Stimulated activated naive CD8-positive, alpha-beta T cell treated with anti-CD3 and anti-CD28 coated beads, Interleukin-15, amount 100 ng/mL, for 72 hours (primary cell): ENCODE measurements at regions not wholly inside any gene's neighbourhood (a gene's known extent, or its start where the extent isn't known, plus 50 kb on each side); places are given as distances from the start of the nearest gene placed in this dataset.

Source experiments
- ATAC-seq: fragments of 150-1000 bp; cut with Tn5 transposase; 2 replicates; pipeline ENCODE4 v1.10.0; 2021; ENCODE audit warnings: mild to moderate bottlenecking, moderate library complexity
- DNase-seq, 2 donors: peaks; one replicate each; pipeline ENCODE4 v3.0.0; 2021 to 2022
- H3K27ac Mint-ChIP-seq, 2 donors: one replicate each; pipeline ENCODE4 v1.8.0; 2022; ENCODE audit warnings: mild to moderate bottlenecking in 2 of 2, mixed read lengths in 2 of 2, moderate library complexity in 2 of 2
- H3K27me3 Mint-ChIP-seq: one replicate; pipeline ENCODE4 v1.8.0; 2022; ENCODE audit warnings: mixed read lengths
- H3K4me1 Mint-ChIP-seq: one replicate; pipeline ENCODE4 v1.8.0; 2022; ENCODE audit warnings: mild to moderate bottlenecking, mixed read lengths
- H3K4me3 Mint-ChIP-seq, 2 donors: one replicate each; pipeline ENCODE4 v1.8.0; 2022; ENCODE audit warnings: mild to moderate bottlenecking in 2 of 2, mixed read lengths in 2 of 2, moderate library complexity in 1 of 2
- H3K9me3 Mint-ChIP-seq, 2 donors: one replicate each; pipeline ENCODE4 v1.8.0; 2022; ENCODE audit warnings: mixed read lengths in 2 of 2

DNA sequence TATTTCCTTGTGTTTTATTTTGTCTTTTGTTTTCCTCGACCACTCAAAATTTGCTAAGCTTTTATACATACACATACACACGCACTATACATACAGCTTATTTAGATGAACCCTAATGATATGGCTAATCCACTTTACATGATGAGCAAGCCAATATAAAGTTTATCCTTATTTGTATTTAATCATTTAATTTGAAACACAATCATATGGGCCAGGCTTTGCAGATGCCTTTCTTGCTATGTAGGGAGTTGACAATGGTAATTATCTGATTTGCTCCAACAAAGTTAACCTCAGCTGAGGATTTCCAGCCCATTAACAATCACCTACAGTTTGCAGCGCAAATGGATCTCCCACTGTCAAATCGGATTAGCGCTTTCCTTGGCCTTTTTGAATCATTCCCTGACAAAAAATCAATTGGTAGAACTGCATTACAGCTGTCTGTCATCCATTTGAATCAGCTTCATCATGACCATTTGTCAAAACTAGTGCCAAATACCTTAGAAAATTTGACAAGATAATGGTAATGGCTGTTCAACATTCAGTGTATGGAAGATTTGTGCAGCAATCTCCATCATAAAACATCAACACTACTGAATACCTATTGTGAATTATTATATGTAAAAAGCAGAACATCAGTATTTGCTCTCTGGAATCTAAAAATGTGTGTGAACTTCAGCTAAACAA, 352.6 kb downstream of the MRPL39 start:
- Mint-ChIP-seq H3K9me3 (no peaks in the 10 kb centered on the region), H3K27me3 (no peaks in the 10 kb centered on the region), H3K27ac (no peak overlapping the region), H3K4me3 (no peak overlapping the region), H3K4me1 (no peaks in the 10 kb centered on the region)
- ATAC-seq (no peak), DNase-seq (no peak)

DNA sequence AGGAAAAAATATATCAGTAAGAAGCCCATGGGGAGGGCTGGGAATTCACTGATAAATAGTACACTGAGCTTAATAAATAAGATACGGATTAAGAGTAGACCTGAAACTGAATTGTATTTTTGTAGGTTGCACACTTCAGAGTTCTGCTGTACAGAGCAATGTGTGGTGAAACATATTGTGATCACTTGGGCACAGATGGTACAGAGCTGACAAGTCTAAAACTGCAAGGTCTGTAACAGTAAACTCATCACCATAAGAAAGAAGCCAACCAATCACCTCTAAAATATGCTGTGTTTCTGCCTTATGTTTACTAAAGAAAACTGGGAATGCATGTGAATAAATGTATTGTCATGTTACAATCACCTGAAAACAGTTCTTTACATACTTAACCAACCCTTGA, 360.7 kb downstream of the MRPL39 start:
- H3K27me3 Mint-ChIP-seq, result no peaks in the 10 kb centered on the region
- no peaks in the 10 kb centered on the region for H3K9me3 Mint-ChIP-seq
- H3K4me1 Mint-ChIP-seq, result no peaks in the 10 kb centered on the region
- H3K27ac Mint-ChIP-seq, result no peak overlapping the region
- ATAC-seq (no peak), DNase-seq (no peak)
- H3K4me3 Mint-ChIP-seq, result no peak overlapping the region

DNA sequence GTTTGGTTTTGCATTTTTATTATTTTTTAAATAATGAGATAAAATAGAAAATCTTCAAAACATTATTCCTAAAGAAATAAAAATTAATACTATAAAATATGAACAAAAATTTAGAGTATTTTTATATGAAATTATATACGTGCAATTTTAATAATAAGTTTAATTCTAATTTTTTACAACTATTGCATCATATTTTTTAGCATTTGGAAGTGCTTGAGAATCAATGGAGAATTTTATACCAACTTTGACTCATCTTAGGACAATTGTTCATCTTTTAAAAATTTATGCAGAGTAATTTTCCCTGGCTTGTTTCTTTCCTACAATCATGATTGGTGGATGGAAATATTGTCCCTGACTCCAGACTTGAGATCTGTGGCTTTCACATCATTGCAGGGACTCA, 362.5 kb downstream of the MRPL39 start:
- no peaks in the 10 kb centered on the region for H3K27me3 Mint-ChIP-seq
- H3K27ac Mint-ChIP-seq, result no peak overlapping the region
- no peak for DNase-seq
- H3K9me3 Mint-ChIP-seq, result no peaks in the 10 kb centered on the region
- no peak for ATAC-seq
- H3K4me1 Mint-ChIP-seq, result no peaks in the 10 kb centered on the region
- no peak overlapping the region for H3K4me3 Mint-ChIP-seq

DNA sequence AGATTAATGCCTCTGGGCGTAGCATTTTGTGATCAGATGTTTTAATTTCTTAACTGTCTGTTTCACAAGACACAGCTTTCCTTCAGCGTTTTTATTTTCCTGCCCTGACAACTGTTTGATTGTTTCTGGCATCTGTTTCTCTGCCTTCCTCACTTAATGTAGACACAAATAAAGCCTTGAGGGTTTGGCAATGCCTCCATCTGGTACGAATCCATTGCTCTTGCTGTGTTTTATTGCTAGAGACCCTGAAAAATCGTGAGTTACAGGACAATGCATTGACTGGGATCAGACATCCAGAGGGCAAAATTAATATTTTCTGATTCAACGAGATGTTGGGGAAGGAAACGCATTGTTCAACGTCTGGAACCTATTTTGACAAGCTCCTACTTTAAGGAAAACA, 363.5 kb downstream of the MRPL39 start:
- no peak overlapping the region for H3K4me3 Mint-ChIP-seq
- H3K27me3 Mint-ChIP-seq, result no peaks in the 10 kb centered on the region
- no peak overlapping the region for H3K27ac Mint-ChIP-seq
- no peak for DNase-seq
- no peaks in the 10 kb centered on the region for H3K9me3 Mint-ChIP-seq
- ATAC-seq, result no peak
- no peaks in the 10 kb centered on the region for H3K4me1 Mint-ChIP-seq

DNA sequence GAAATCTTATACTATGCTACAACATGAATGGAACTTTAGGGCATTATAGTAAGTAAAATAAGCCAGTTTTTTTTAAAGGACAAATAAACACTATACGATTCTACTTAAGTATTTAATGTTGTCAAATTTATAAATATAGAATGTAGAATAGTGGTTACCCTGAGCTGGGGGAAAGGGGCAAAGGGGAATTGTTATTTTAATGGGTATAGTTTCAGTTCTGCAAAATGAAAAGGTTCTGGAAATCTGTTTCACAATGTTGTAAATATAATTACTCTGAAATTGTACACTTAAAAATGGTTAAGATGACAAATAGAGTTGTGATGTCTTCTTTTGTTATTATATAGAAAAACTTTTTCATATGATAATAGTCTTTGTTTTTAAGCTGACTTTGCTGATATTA, 366.3 kb downstream of the MRPL39 start:
- ATAC-seq (no peak), DNase-seq (no peak)
- Mint-ChIP-seq H3K4me3 (no peak overlapping the region), H3K27me3 (no peaks in the 10 kb centered on the region), H3K27ac (no peak overlapping the region), H3K4me1 (no peaks in the 10 kb centered on the region), H3K9me3 (peaks cover 8 to 19% of the 10 kb centered on the region in 2 donors)

DNA sequence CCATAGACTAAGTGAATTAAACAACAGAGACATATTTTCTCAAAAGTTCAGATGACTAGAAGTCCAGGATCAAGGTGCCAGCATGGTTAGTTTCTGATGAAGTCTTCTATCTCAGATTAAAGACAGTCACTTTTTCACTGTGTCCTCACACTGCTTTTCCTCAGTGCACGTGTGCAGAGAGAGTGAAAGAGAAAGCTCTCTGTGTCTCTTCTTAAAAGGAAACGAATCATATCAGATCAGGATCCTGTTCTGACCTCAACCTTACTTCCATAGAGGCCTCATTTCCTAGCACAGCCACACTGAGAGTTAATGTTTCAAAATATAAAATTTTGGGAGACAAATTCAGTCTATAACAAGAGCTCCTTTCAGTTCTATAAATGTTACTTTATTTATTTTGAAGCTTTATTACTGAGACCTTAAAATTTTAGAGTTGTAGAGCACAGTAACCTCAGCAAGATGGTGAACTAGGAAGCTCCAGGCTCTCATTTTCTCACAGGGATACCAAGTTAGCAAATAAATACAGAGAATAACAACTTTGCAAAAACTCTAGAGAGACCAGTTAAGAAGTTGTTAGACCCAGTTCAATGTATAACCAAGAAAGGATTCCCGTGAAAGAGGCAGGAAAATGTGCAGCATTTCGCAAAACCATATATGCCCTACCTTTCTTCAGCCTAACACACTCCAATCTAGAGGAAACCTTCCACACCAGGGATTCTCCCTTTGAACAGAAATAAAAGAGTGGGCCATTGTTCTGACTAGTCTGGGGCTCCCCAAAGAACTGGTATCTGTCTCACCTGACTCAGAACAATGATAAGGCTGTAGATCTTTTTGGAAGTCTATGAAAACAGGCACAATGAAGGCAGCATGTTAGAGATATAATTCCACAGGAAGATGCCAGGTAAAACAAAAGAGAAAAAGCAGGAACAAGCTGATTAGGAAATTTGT, 372.2 kb downstream of the MRPL39 start:
- no peak for DNase-seq
- Mint-ChIP-seq H3K4me3 (no peak overlapping the region), H3K27me3 (no peaks in the 10 kb centered on the region), H3K9me3 (peaks cover 13 to 27% of the 10 kb centered on the region in 2 donors), H3K4me1 (no peaks in the 10 kb centered on the region), H3K27ac (no peak overlapping the region)
- no peak for ATAC-seq

DNA sequence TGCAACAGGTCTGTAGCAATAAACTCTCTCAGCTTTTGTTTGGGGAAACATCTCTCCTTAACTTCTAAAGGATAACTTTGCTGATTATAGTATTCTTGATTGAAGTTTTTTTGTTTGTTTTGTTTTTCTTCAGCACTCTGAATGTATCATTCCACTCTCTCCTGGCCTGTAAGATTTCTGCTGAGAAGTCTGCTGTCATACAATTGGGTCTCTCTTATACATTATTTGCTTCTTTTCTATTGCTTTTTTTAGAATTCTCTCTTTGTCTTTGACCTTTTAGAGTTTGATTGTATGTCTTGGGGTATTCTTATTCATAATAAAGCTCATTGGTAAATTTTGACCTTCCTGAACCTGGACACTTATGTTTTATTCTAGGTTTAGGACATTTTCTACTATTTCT, 386.3 kb downstream of the MRPL39 start:
- no peak overlapping the region for H3K27ac Mint-ChIP-seq
- no peaks in the 10 kb centered on the region for H3K4me1 Mint-ChIP-seq
- peaks cover 12 to 28% of the 10 kb centered on the region in 2 donors for H3K9me3 Mint-ChIP-seq
- no peaks in the 10 kb centered on the region for H3K27me3 Mint-ChIP-seq
- H3K4me3 Mint-ChIP-seq, result no peak overlapping the region
- ATAC-seq, result no peak
- DNase-seq, result no peak

DNA sequence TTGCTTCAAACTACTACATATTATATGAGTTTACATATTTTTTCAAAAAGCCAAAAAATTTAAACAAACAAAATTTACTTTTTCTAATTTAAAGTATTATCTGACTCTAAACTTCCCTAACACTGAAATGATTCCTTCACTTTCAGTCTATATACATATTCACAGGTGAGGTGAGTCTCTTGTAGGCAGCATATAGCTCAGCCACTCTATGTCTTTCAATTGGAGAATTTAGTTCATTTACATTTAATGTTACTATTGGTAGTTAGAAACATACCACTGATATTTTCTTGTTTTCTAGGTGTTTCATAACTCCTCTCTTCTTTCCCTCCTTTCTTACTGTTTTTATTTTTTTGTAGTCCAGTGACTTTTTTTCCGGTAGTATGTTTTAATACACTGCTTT, 387.1 kb downstream of the MRPL39 start:
- no peak overlapping the region for H3K27ac Mint-ChIP-seq
- H3K4me3 Mint-ChIP-seq, result no peak overlapping the region
- no peaks in the 10 kb centered on the region for H3K4me1 Mint-ChIP-seq
- no peak for DNase-seq
- no peaks in the 10 kb centered on the region for H3K27me3 Mint-ChIP-seq
- peaks cover 12 to 28% of the 10 kb centered on the region in 2 donors for H3K9me3 Mint-ChIP-seq
- no peak for ATAC-seq

DNA sequence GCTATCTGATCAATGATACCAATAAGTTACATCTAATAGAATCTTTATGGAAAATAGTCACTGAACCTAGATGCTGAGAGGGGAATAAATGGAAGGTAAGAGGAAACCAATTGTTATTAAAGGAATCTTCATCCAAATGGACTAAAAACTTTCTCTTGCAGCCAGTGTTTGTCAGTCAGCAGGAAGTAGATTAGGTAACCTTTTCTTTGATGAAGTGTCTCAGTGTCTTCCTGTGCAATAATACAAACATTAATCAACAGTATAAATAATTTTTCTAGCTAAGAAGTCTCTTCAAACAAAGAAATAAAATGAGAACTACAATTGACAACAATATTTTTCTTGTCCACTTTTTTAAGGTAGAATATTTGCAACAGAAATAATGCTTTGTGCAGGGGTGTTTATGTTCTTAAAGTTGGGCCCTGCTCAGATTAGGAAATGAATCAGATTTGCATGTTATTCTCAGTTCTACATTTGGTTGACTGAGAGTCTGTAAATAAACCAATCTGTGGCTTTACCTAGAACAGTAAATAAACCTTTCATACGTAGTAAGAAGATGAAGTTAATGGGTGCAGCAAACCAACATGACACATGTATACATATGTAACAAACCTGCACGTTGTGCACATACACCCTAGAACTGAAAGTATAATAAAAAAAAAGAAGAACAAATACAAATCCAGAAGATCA, 391.4 kb downstream of the MRPL39 start:
- no peaks in the 10 kb centered on the region for H3K4me1 Mint-ChIP-seq
- H3K9me3 Mint-ChIP-seq, result peaks cover 6 to 8% of the 10 kb centered on the region in 2 donors
- no peak overlapping the region for H3K4me3 Mint-ChIP-seq
- DNase-seq, result no peak
- no peak for ATAC-seq
- no peaks in the 10 kb centered on the region for H3K27me3 Mint-ChIP-seq
- no peak overlapping the region for H3K27ac Mint-ChIP-seq

DNA sequence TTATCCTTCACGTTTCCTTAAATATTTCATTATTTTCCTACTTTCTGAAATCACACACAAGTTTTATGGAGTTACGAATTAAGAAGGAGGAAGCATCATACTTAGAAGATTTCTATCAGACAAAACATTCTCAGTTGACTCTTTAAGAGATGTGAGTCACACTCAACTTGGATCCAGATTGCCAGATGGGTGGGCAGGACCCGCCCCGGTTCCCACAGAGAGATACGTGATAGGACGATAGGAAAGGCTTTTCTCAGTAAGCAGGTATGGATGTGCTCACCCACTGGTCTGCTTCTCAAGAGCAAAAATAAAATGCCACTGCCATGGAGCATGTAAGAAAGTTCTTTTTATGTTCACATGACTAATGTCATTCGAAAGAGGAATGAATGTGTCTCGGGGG, 392.6 kb downstream of the MRPL39 start:
- ATAC-seq (no peak), DNase-seq (no peak)
- Mint-ChIP-seq H3K9me3 (peaks cover 0 to 5% of the 10 kb centered on the region in 2 donors), H3K27me3 (no peaks in the 10 kb centered on the region), H3K27ac (no peak overlapping the region), H3K4me3 (no peak overlapping the region), H3K4me1 (no peaks in the 10 kb centered on the region)

DNA sequence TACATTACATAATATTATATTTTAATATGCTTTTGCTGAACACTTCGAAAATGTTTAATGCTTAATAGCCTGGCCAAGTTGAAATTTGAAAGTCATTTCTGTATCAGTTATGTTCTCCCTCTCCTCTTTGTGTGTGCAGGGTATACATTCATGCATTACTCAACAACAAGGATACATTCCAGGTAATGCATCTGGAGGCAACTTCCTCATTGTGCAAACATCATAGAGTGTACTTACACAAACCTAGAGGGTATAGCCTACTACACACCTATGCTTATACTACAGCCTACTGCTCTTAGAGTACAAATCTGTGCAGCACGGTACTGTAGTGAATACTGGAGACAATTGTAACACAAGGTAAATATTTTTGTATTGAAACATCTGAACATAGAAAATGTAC, 407.3 kb downstream of the MRPL39 start:
- DNase-seq (no peak), ATAC-seq (no peak)
- Mint-ChIP-seq H3K9me3 (peaks cover 0 to 4% of the 10 kb centered on the region in 2 donors), H3K27ac (no peak overlapping the region), H3K27me3 (no peaks in the 10 kb centered on the region), H3K4me3 (no peak overlapping the region), H3K4me1 (no peaks in the 10 kb centered on the region)

DNA sequence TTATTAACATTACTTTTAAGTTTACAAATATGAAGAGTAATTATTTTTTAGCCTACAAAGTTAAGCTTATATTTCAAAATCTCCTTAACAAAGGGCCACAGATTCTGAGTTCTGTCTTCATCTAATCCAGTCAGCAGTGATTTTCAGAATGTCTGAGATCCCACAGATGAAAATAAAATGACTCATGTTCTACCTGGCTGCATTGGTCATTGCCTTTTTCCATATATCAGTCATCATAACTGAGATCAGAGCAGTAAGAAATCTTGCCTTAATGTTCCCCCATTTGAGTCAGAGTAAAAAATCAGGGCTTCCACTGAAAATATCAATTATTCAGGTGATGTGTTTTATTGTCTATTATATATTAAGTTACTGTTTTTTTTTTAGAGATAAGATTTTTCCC, 416.1 kb downstream of the MRPL39 start:
- Mint-ChIP-seq H3K27ac (no peak overlapping the region), H3K4me3 (no peak overlapping the region), H3K27me3 (no peaks in the 10 kb centered on the region), H3K9me3 (no peaks in the 10 kb centered on the region), H3K4me1 (no peaks in the 10 kb centered on the region)
- ATAC-seq (no peak), DNase-seq (no peak)

DNA sequence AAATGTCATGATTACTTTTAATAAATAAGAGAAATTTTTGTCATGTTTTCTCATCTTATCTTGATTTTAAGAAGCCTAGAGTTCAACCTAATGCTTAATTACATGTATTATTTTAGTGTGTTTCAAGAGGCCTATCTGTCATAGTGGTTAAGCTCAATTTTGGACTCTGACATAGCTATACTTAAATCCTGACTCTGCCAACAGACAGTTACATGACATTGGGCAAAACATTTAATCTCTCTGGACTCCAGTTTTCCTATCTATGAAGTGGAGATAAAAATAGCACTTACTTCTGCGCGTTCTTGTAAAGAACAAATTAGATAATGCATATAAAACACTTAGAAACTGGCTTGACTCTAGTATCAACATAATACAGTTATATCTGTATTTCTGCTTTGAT, 417.8 kb downstream of the MRPL39 start:
- Mint-ChIP-seq H3K4me1 (no peaks in the 10 kb centered on the region), H3K9me3 (no peaks in the 10 kb centered on the region), H3K27ac (no peak overlapping the region), H3K4me3 (no peak overlapping the region), H3K27me3 (no peaks in the 10 kb centered on the region)
- DNase-seq (no peak), ATAC-seq (no peak)

DNA sequence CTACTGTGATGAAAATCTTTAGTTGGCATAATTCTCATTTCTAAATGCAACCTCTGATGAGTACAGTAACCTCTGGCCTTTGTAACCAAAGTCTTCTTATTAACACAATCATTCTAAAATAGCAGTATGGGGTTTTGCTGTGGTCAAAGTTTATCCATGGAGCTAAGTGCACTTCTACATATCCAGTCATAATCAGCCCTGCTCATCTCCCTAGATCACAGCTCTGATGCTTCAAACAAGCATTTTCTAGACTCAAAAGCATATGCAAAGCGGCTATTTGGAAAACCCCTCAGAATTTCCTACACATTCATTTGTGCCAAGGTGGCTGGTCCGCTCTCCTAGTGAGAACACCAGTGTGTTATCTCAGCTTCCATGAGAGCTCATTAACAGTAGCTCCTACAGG, 418.6 kb downstream of the MRPL39 start:
- Mint-ChIP-seq H3K27me3 (no peaks in the 10 kb centered on the region), H3K4me3 (no peak overlapping the region)

DNA sequence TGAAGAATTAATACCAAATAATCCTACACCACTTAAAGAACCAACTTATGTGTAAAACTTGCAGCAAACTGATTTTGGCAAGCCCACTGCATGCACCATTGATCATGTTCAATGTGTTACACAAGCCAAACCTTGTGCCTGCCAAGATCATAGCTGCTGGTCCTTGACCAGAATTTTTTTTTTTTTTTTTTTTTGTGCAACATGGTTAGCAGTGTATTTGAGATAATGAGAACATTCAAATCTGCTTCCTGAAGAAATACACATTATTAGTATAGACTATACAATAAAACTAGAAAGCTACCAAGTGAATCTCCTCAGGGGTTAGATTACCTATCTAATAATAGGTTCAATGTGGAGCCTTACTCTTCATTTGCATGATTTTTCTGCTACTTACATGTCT, 421.0 kb downstream of the MRPL39 start:
- Mint-ChIP-seq H3K4me1 (no peaks in the 10 kb centered on the region), H3K27me3 (no peaks in the 10 kb centered on the region), H3K27ac (no peak overlapping the region), H3K9me3 (no peaks in the 10 kb centered on the region), H3K4me3 (no peak overlapping the region)
- DNase-seq (no peak), ATAC-seq (no peak)

More for the DNA sequence above, 418.6 kb downstream of the MRPL39 start:
- ATAC-seq (peak; percentile 64), DNase-seq (no peak)
- Mint-ChIP-seq H3K27ac (no peak overlapping the region), H3K4me1 (no peaks in the 10 kb centered on the region), H3K9me3 (no peaks in the 10 kb centered on the region)

DNA sequence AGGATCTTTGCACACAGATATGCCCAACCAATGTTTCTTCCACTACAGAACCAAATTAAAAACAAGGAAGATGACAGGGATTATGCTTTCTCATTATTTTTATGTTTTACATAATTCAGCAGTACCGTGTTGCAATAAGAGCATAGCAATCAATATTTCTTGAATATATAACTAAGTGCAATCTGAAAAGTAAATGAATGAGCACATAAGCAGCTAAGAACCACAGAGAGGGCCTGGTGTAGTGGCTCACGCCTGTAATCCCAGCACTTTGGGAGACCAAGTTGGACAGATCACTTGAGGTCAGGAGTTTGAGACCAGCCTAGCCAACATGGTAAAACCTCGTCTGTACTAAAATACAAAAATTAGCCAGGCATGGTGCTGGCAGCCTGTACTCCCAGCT, 423.7 kb downstream of the MRPL39 start:
- no peaks in the 10 kb centered on the region for H3K9me3 Mint-ChIP-seq
- H3K4me1 Mint-ChIP-seq, result no peaks in the 10 kb centered on the region
- no peak for ATAC-seq
- H3K27me3 Mint-ChIP-seq, result no peaks in the 10 kb centered on the region
- H3K27ac Mint-ChIP-seq, result no peak overlapping the region
- no peak overlapping the region for H3K4me3 Mint-ChIP-seq
- DNase-seq, result no peak
